Prostate gland (tissue), 2 donors: ENCODE measurements at regions not wholly inside any gene's neighbourhood (a gene's known extent, or its start where the extent isn't known, plus 50 kb on each side); places are given as distances from the start of the nearest gene placed in this dataset.

Experiments used
- POLR2A ChIP-seq: fragments of 450-650 bp; IDR thresholded peaks from one replicate; pipeline ENCODE4 v1.6.1; 2016; ENCODE audit warnings: antibody characterized with exemption, mild to moderate bottlenecking
- POLR2AphosphoS5 ChIP-seq: sonication (generic); formaldehyde crosslinking; IDR thresholded peaks from one replicate; pipeline ENCODE4 v1.6.1; 2017; ENCODE audit warnings: antibody characterized with exemption
- TF ChIP-seq, protein P1 (sequence below), 4 experiments: fragments of 200-600 bp in 2 of 4; fragments of 450-650 bp in 2 of 4; sonication (generic) in 2 of 4; IDR thresholded peaks; 1 replicate in 3 of 4; 2 replicates in 1 of 4; pipeline ENCODE4 v1.5.1; 2016 to 2019; ENCODE audit warnings: antibody characterized with exemption in 4 of 4, mild to moderate bottlenecking in 2 of 4, moderate library complexity in 2 of 4

- TF ChIP-seq, protein P1, sequence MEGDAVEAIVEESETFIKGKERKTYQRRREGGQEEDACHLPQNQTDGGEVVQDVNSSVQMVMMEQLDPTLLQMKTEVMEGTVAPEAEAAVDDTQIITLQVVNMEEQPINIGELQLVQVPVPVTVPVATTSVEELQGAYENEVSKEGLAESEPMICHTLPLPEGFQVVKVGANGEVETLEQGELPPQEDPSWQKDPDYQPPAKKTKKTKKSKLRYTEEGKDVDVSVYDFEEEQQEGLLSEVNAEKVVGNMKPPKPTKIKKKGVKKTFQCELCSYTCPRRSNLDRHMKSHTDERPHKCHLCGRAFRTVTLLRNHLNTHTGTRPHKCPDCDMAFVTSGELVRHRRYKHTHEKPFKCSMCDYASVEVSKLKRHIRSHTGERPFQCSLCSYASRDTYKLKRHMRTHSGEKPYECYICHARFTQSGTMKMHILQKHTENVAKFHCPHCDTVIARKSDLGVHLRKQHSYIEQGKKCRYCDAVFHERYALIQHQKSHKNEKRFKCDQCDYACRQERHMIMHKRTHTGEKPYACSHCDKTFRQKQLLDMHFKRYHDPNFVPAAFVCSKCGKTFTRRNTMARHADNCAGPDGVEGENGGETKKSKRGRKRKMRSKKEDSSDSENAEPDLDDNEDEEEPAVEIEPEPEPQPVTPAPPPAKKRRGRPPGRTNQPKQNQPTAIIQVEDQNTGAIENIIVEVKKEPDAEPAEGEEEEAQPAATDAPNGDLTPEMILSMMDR (IDR thresholded peaks at IDR 0.05), result no peak
- no peak for TF ChIP-seq POLR2A
- no peak for TF ChIP-seq POLR2AphosphoS5
These were observed 370.5 kb downstream of the MDFIC start for GRCh38 chr7:115292381-115292780.
